Activated CD8-positive, alpha-beta memory T cell treated with anti-CD3 and anti-CD28 coated beads, Interleukin-2, amount 10 ng/mL, durations not matched to agents 7 days and 5 days (primary cell): ENCODE measurements at regions not wholly inside any gene's neighbourhood (a gene's known extent, or its start where the extent isn't known, plus 50 kb on each side); places are given as distances from the start of the nearest gene placed in this dataset.

Experiments
- ATAC-seq: fragments of 150-1000 bp; cut with Tn5 transposase; one replicate; pipeline ENCODE4 v1.10.0; 2021; ENCODE audit warnings: moderate library complexity
- CTCF ChIA-PET: fragments of 350-600 bp; sonication (Branson Sonifier 250); formaldehyde crosslinking; loops from one replicate; lab custom pipeline; 2021; ENCODE audit warnings: antibody characterized with exemption; lab: Charles Lee
- DNase-seq: peaks from one replicate; pipeline ENCODE4 v3.0.0-alpha.2; 2020
- H3K27ac Mint-ChIP-seq: one replicate; pipeline ENCODE4 v1.8.0; 2021; ENCODE audit warnings: mild to moderate bottlenecking, mixed read lengths
- H3K27me3 Mint-ChIP-seq: one replicate; pipeline ENCODE4 v1.8.0; 2021; ENCODE audit warnings: mixed read lengths
- H3K36me3 Mint-ChIP-seq: one replicate; pipeline ENCODE4 v1.8.0; 2021; ENCODE audit warnings: mild to moderate bottlenecking, mixed read lengths
- H3K4me1 Mint-ChIP-seq: one replicate; pipeline ENCODE4 v1.8.0; 2021; ENCODE audit warnings: mixed read lengths
- H3K4me3 Mint-ChIP-seq: one replicate; pipeline ENCODE4 v1.8.0; 2021; ENCODE audit warnings: mild to moderate bottlenecking, moderate library complexity, mixed read lengths
- H3K9me3 Mint-ChIP-seq: one replicate; pipeline ENCODE4 v1.8.0; 2022; ENCODE audit warnings: low read depth, mixed read lengths

DNA sequence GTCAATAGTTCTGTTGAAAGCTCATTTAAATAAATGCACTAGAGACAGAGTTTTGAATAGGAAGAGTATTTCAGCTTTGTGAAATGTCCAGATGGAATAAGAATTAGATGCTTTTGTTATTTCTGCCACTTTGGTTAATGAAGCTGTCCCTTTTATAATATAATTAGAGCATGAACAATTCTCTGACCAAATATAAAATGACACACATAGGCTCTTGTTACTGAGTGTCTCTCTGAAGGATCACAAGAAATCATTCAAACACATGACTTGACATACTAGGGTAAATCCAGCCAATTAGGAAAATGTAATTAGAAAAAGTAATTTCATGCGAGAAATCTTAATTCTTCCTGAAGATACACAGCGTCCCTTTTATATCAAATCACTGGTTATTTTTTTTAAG, 68.4 kb upstream of the DDIT4L start:
- H3K36me3 Mint-ChIP-seq, result no peaks in the 10 kb centered on the region
- ATAC-seq (no peak), DNase-seq (no peak)
- peaks cover 19% of the 10 kb centered on the region for H3K27me3 Mint-ChIP-seq
- H3K4me3 Mint-ChIP-seq, result no peak overlapping the region
- H3K9me3 Mint-ChIP-seq, result no peaks in the 10 kb centered on the region
- no peak overlapping the region for H3K27ac Mint-ChIP-seq
- H3K4me1 Mint-ChIP-seq, result peaks cover 4% of the 10 kb centered on the region
- CTCF ChIA-PET, result no interaction called here

DNA sequence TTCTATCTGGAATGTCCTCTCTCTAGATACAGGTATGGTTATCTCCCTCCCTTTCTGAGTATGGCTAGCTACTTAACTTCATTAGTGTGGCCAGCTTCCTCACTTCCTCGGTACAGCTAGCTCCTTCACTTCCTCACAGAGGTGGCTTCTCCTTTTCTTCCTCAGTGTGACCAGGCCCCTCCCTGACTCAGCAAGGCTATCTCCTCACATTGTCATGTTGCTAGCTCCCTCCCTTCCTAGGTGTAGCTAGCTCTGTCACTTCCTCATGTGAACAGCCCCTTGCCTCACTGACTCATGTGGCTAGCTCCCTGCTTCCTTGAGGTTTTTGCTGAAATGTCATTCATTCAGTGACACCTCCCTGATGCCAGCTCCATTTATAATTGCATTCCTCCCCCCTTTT, 67.3 kb upstream of the DDIT4L start:
- Mint-ChIP-seq H3K27ac (no peak overlapping the region), H3K4me1 (peaks cover 4% of the 10 kb centered on the region), H3K4me3 (no peak overlapping the region), H3K36me3 (no peaks in the 10 kb centered on the region), H3K27me3 (peaks cover 19% of the 10 kb centered on the region), H3K9me3 (no peaks in the 10 kb centered on the region)
- ATAC-seq, result no peak
- no peak for DNase-seq
- CTCF ChIA-PET, result no interaction called here

DNA sequence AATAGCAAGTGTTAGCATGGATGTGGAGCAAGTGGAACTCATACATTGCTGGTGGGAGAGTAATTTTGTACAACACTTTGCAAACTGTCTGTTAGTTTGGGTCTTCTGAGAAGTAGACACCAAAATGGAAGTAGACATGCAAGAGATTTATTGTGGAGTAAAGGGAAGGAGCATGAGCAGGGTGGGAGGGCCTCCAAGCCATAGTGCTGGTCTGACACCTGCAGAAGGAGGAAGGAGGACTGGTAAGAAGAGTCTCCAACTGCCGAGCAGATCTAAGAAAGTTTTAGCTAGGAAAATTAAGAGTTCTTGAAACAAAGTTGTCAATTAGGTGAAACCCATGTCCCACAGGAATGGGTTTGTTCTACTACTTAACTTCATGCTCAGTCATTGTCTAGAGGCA, 64.0 kb upstream of the DDIT4L start:
- CTCF ChIA-PET, result no interaction called here
- ATAC-seq (no peak), DNase-seq (no peak)
- H3K36me3 Mint-ChIP-seq, result no peaks in the 10 kb centered on the region
- H3K27ac Mint-ChIP-seq, result no peak overlapping the region
- peaks cover 12% of the 10 kb centered on the region for H3K27me3 Mint-ChIP-seq
- no peak overlapping the region for H3K4me3 Mint-ChIP-seq
- H3K4me1 Mint-ChIP-seq, result peaks cover 3% of the 10 kb centered on the region
- no peaks in the 10 kb centered on the region for H3K9me3 Mint-ChIP-seq

DNA sequence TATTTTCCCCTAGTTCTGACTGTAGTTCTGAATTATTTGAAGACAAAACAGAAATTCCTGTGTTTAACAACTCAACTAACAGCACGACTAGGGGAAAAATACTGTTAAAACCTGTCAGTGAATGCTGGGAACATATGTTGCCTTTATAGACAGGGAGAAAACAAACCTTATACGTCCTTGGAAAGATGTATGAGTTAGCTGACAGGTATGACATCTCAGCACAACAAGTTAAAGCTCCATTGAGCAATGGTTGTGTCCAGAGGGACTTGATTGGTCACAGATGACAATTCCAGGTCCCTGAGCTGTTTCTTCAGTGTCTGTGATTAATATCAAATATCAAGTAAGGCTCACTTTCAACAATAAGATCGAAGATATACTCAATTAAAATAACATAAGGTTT, 58.2 kb upstream of the DDIT4L start:
- ATAC-seq (no peak), DNase-seq (no peak)
- Mint-ChIP-seq H3K27me3 (peaks cover 8% of the 10 kb centered on the region), H3K4me3 (no peak overlapping the region), H3K36me3 (no peaks in the 10 kb centered on the region), H3K9me3 (no peaks in the 10 kb centered on the region), H3K4me1 (no peaks in the 10 kb centered on the region), H3K27ac (no peak overlapping the region)
- CTCF ChIA-PET, result no interaction called here

DNA sequence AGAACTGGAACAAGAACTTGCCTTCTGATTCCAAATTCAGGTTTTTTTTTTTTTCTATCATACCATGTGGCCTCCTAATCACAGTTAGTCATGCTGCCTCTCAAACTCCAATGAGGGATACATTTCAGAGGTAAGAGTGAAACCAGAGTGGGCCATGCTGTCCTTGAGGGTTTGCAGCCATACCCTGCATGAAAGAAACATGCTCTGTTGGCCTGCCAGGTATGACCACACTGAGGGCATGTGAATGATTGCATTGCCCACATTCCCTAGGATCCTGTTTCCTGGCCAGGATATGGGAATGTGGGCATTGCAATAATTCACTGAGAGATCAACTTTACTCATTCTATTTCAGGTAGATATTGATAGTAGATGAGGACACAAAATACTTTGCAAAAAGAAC, 56.4 kb upstream of the DDIT4L start:
- H3K27me3 Mint-ChIP-seq, result peaks cover 9% of the 10 kb centered on the region
- CTCF ChIA-PET, result no interaction called here
- H3K4me1 Mint-ChIP-seq, result no peaks in the 10 kb centered on the region
- DNase-seq (no peak), ATAC-seq (no peak)
- H3K9me3 Mint-ChIP-seq, result no peaks in the 10 kb centered on the region
- no peak overlapping the region for H3K4me3 Mint-ChIP-seq
- H3K27ac Mint-ChIP-seq, result no peak overlapping the region
- no peaks in the 10 kb centered on the region for H3K36me3 Mint-ChIP-seq

DNA sequence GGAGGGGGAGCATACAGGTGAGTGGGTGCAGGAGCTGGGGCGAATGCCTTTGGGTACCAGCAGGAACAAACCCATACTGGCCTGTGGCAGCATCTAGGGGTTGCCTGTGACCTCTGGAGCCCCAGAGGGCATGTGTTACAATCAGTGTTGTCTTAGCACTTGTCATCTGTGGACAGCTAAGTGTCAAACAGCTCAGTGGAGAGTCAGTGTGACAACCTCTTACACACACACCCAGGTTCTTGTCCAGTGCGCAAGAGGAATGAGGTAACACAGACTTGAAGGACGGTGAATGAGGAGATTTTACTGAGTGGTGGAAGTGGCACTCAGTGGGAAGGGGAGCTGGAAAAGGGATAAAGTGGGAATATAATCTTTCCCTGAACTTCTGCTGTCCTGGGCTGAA, 54.1 kb upstream of the DDIT4L start:
- no peak for ATAC-seq
- H3K27ac Mint-ChIP-seq, result no peak overlapping the region
- CTCF ChIA-PET, result no interaction called here

More for the DNA sequence above, 54.1 kb upstream of the DDIT4L start:
- DNase-seq, result no peak
- Mint-ChIP-seq H3K4me1 (peaks cover 6% of the 10 kb centered on the region), H3K9me3 (no peaks in the 10 kb centered on the region), H3K27me3 (peaks cover 9% of the 10 kb centered on the region), H3K36me3 (no peaks in the 10 kb centered on the region), H3K4me3 (no peak overlapping the region)
